ENCODE measurements at regions not wholly inside any gene's neighbourhood (a gene's known extent, or its start where the extent isn't known, plus 50 kb on each side); places are given as distances from the start of the nearest gene placed in this dataset.

GRCh38 chr11:114818382-114818781, 140.1 kb downstream of the NXPE2 start:
- H3K4me1 ChIP-seq, result no peaks in the 10 kb centered on the region
- H3K27me3 ChIP-seq, result no peaks in the 10 kb centered on the region
- H3K27ac ChIP-seq, result no peak overlapping the region
- TF ChIP-seq CTCF (IDR thresholded peaks at IDR 0.05), result no peak
- no peak for TF ChIP-seq POLR2A (IDR thresholded peaks at IDR 0.05)
- no peak for DNase-seq
- no peaks in the 10 kb centered on the region for H3K9me3 ChIP-seq
- H3K36me3 ChIP-seq, result no peaks in the 10 kb centered on the region
- H3K4me3 ChIP-seq, result no peak overlapping the region

GRCh38 chr11:114819028-114819427, 140.7 kb downstream of the NXPE2 start:
- Histone ChIP-seq H3K36me3 (no peaks in the 10 kb centered on the region), H3K4me1 (no peaks in the 10 kb centered on the region), H3K27me3 (no peaks in the 10 kb centered on the region), H3K4me3 (no peak overlapping the region), H3K27ac (no peak overlapping the region), H3K9me3 (no peaks in the 10 kb centered on the region)
- no peak for DNase-seq
- TF ChIP-seq CTCF (IDR thresholded peaks at IDR 0.05) (no peak), POLR2A (IDR thresholded peaks at IDR 0.05) (no peak)

GRCh38 chr11:114820621-114821020, 142.3 kb downstream of the NXPE2 start:
- no peaks in the 10 kb centered on the region for H3K36me3 ChIP-seq
- no peak overlapping the region for H3K27ac ChIP-seq
- TF ChIP-seq POLR2A (IDR thresholded peaks at IDR 0.05), result no peak
- no peak for TF ChIP-seq CTCF (IDR thresholded peaks at IDR 0.05)
- no peaks in the 10 kb centered on the region for H3K9me3 ChIP-seq
- DNase-seq, result no peak
- no peak overlapping the region for H3K4me3 ChIP-seq
- H3K4me1 ChIP-seq, result no peaks in the 10 kb centered on the region
- no peaks in the 10 kb centered on the region for H3K27me3 ChIP-seq

GRCh38 chr11:114821621-114822412, 143.5 kb downstream of the NXPE2 start:
- TF ChIP-seq POLR2A (IDR thresholded peaks at IDR 0.05) (no peak), CTCF (IDR thresholded peaks at IDR 0.05) (no peak)
- Histone ChIP-seq H3K9me3 (no peaks in the 10 kb centered on the region), H3K27ac (no peak overlapping the region), H3K36me3 (no peaks in the 10 kb centered on the region), H3K4me3 (no peak overlapping the region), H3K4me1 (no peaks in the 10 kb centered on the region), H3K27me3 (no peaks in the 10 kb centered on the region)
- no peak for DNase-seq

- no peaks in the 10 kb centered on the region for H3K4me1 ChIP-seq
- no peak for TF ChIP-seq POLR2A (IDR thresholded peaks at IDR 0.05)
- no peak for TF ChIP-seq CTCF (IDR thresholded peaks at IDR 0.05)
- H3K4me3 ChIP-seq, result no peak overlapping the region
- H3K36me3 ChIP-seq, result no peaks in the 10 kb centered on the region
- DNase-seq, result no peak
- no peaks in the 10 kb centered on the region for H3K27me3 ChIP-seq
- H3K27ac ChIP-seq, result no peak overlapping the region
- H3K9me3 ChIP-seq, result no peaks in the 10 kb centered on the region
These were observed 148.6 kb downstream of the NXPE2 start for GRCh38 chr11:114826910-114827442.

Measured in Peyer's patch (tissue), 4 donors.